A549 (cell line): ENCODE measurements at regions not wholly inside any gene's neighbourhood (a gene's known extent, or its start where the extent isn't known, plus 50 kb on each side); places are given as distances from the start of the nearest gene placed in this dataset.

Experiments
- CEBPB ChIP-seq, 2 experiments: fragments of >200 bp in 1 of 2; sonication (Bioruptor Twin) in 1 of 2; formaldehyde crosslinking in 1 of 2; IDR thresholded peaks; 2 replicates each; pipeline ENCODE4 v1.6.1; 2012 to 2016
- CHD2 ChIP-seq: fragments of 150-350 bp; IDR thresholded peaks from 2 replicates; pipeline ENCODE4 v1.6.1; 2014; ENCODE audit warnings: low read length; ENCODE audit not compliant: partially characterized antibody
- JUN ChIP-seq, 2 experiments: fragments of >200 bp; sonication (Bioruptor Twin); formaldehyde crosslinking; IDR thresholded peaks; 2 replicates in 1 of 2; 3 replicates in 1 of 2; pipeline ENCODE4 v1.6.1; 2016 to 2017
- POLR2A ChIP-seq: IDR thresholded peaks from 2 replicates; pipeline ENCODE4 v1.6.1; 2012; ENCODE audit warnings: mild to moderate bottlenecking, low read length
- RAD21 ChIP-seq, 2 experiments: fragments of >200 bp in 1 of 2; sonication (Bioruptor Twin) in 1 of 2; formaldehyde crosslinking in 1 of 2; IDR thresholded peaks in 1 of 2; conservative IDR thresholded peaks in 1 of 2; 2 replicates in 1 of 2; 3 replicates in 1 of 2; pipeline ENCODE4 v1.6.1; 2012 to 2018; ENCODE audit warnings: inconsistent platforms in 1 of 2
- RNF2 ChIP-seq: fragments of 200-600 bp; sonication (generic); IDR thresholded peaks from 2 replicates; pipeline ENCODE4 v1.6.1; 2016; ENCODE audit warnings: low read depth, mild to moderate bottlenecking, antibody characterized with exemption, moderate library complexity, borderline replicate concordance
- SMC3 ChIP-seq: fragments of >200 bp; sonication (Bioruptor Twin); formaldehyde crosslinking; IDR thresholded peaks from 3 replicates; pipeline ENCODE4 v1.6.1; 2018; ENCODE audit warnings: inconsistent platforms
- TF ChIP-seq, protein P1 (sequence below): fragments of >200 bp; sonication (Bioruptor Twin); formaldehyde crosslinking; IDR thresholded peaks from 3 replicates; pipeline ENCODE4 v1.5.1; 2016
- TF ChIP-seq, protein P2 (sequence below): fragments of 200-600 bp; sonication (generic); IDR thresholded peaks from 2 replicates; pipeline ENCODE4 v1.6.1; 2016; ENCODE audit warnings: antibody characterized with exemption, mild to moderate bottlenecking, moderate library complexity

GRCh38 chr16:73404001-73404400 is 356.1 kb upstream of the ZFHX3 start:
- TF ChIP-seq, protein P1, sequence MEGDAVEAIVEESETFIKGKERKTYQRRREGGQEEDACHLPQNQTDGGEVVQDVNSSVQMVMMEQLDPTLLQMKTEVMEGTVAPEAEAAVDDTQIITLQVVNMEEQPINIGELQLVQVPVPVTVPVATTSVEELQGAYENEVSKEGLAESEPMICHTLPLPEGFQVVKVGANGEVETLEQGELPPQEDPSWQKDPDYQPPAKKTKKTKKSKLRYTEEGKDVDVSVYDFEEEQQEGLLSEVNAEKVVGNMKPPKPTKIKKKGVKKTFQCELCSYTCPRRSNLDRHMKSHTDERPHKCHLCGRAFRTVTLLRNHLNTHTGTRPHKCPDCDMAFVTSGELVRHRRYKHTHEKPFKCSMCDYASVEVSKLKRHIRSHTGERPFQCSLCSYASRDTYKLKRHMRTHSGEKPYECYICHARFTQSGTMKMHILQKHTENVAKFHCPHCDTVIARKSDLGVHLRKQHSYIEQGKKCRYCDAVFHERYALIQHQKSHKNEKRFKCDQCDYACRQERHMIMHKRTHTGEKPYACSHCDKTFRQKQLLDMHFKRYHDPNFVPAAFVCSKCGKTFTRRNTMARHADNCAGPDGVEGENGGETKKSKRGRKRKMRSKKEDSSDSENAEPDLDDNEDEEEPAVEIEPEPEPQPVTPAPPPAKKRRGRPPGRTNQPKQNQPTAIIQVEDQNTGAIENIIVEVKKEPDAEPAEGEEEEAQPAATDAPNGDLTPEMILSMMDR, result no peak
- TF ChIP-seq, protein P2, sequence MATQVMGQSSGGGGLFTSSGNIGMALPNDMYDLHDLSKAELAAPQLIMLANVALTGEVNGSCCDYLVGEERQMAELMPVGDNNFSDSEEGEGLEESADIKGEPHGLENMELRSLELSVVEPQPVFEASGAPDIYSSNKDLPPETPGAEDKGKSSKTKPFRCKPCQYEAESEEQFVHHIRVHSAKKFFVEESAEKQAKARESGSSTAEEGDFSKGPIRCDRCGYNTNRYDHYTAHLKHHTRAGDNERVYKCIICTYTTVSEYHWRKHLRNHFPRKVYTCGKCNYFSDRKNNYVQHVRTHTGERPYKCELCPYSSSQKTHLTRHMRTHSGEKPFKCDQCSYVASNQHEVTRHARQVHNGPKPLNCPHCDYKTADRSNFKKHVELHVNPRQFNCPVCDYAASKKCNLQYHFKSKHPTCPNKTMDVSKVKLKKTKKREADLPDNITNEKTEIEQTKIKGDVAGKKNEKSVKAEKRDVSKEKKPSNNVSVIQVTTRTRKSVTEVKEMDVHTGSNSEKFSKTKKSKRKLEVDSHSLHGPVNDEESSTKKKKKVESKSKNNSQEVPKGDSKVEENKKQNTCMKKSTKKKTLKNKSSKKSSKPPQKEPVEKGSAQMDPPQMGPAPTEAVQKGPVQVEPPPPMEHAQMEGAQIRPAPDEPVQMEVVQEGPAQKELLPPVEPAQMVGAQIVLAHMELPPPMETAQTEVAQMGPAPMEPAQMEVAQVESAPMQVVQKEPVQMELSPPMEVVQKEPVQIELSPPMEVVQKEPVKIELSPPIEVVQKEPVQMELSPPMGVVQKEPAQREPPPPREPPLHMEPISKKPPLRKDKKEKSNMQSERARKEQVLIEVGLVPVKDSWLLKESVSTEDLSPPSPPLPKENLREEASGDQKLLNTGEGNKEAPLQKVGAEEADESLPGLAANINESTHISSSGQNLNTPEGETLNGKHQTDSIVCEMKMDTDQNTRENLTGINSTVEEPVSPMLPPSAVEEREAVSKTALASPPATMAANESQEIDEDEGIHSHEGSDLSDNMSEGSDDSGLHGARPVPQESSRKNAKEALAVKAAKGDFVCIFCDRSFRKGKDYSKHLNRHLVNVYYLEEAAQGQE, result no peak
- TF ChIP-seq CEBPB (IDR thresholded peaks at IDR 0.05) (no peak), POLR2A (no peak), RAD21 (conservative IDR thresholded peaks at IDR 0.05 in 1 of 2, IDR thresholded peaks at IDR 0.05 in 1 of 2) (no peak), CHD2 (no peak), SMC3 (no peak), JUN (IDR thresholded peaks at IDR 0.05) (no peak), RNF2 (no peak)
